ENCODE measurements at regions not wholly inside any gene's neighbourhood (a gene's known extent, or its start where the extent isn't known, plus 50 kb on each side); places are given as distances from the start of the nearest gene placed in this dataset.

- TF ChIP-seq, protein P1, sequence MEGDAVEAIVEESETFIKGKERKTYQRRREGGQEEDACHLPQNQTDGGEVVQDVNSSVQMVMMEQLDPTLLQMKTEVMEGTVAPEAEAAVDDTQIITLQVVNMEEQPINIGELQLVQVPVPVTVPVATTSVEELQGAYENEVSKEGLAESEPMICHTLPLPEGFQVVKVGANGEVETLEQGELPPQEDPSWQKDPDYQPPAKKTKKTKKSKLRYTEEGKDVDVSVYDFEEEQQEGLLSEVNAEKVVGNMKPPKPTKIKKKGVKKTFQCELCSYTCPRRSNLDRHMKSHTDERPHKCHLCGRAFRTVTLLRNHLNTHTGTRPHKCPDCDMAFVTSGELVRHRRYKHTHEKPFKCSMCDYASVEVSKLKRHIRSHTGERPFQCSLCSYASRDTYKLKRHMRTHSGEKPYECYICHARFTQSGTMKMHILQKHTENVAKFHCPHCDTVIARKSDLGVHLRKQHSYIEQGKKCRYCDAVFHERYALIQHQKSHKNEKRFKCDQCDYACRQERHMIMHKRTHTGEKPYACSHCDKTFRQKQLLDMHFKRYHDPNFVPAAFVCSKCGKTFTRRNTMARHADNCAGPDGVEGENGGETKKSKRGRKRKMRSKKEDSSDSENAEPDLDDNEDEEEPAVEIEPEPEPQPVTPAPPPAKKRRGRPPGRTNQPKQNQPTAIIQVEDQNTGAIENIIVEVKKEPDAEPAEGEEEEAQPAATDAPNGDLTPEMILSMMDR (IDR thresholded peaks at IDR 0.05; ENCODE audit: borderline replicate concordance, insufficient read depth, low read depth, low read length), result no peak
- no peak overlapping the region for H3K4me3 ChIP-seq (ENCODE audit: low read depth, low read length)
Measured at GRCh38 chr5:133801955-133802751, 166.3 kb downstream of the C5orf15 start.

GRCh38 chr5:133801431-133801830, 167.0 kb downstream of the C5orf15 start:
- TF ChIP-seq, protein P1 (IDR thresholded peaks at IDR 0.05; ENCODE audit: borderline replicate concordance, insufficient read depth, low read depth, low read length), result no peak
- no peak overlapping the region for H3K4me3 ChIP-seq (ENCODE audit: low read depth, low read length)

DNA sequence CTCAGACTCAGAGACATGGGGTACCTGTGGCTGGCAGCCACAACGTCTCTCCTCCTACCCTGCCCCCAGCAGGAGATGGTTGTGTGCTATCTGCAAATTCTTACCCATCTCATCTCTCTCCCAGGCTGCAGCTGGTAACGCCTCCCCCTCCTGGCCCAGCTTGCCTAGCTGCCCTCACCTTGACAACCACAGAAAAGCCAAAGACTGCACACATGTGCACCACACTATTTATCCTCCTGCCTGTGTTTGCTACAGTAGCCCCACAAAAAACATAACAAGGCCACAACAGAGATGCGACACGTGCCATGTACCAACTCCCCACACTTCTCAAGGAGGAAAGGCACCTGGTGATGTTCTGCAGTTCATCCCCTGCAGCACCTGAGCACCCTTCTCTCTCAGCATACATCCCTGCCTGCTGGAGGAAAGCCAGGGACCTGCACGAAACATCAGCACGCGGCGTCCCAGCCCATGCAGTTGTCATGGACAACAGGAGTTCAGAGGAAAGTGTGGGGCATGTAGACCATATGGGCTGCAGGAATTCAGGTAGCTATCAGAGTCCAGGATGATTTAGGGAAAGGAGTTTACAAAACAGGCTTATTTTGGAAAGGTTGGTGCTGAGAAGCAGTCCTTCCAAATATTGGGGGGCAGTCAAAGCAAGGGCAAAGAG, 168.7 kb downstream of the C5orf15 start:
- no peak overlapping the region for H3K4me3 ChIP-seq (ENCODE audit: low read depth, low read length)
- TF ChIP-seq, protein P1 (IDR thresholded peaks at IDR 0.05; ENCODE audit: borderline replicate concordance, insufficient read depth, low read depth, low read length), result no peak

DNA sequence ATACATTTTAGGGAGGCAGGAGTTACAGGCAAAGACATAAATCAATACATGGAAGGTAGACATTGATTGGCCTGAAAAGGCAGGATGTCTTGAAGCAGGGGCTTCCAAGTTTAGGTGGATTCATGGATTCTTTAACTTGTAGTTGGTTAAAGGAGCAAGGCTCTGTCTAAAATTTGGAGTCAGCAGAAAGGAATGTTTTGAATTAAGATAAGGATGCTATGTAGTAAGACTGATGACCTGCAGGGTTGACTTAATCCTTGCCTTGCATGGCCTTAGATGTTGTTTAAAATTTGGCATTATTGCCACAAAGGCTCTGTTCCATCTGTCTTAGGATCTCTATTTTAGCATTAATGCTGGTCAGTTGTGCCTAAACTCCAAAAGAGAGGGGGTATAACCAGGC, 171.3 kb downstream of the C5orf15 start:
- no peak overlapping the region for H3K4me3 ChIP-seq (ENCODE audit: low read depth, low read length)
- TF ChIP-seq, protein P1 (IDR thresholded peaks at IDR 0.05; ENCODE audit: borderline replicate concordance, insufficient read depth, low read depth, low read length), result no peak

DNA sequence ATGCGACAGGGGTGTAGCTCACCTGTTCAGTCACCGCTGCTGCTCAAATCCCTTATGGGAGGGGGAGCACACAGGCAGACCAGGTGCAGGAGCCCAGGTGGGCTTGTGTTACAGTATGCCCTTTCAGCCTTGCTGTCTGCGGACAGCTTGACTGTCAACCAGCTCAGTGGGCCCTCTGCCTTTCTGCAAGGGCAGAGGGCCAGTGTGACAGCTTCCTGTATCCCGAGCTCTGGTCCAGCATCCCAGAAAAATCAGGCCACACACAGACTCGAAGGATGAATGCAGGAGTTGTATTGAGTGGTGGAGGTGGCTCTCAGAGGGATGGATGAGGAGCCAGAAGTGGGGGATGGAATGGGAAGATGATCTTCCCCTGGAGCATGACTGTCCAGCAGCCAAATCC, 172.2 kb downstream of the C5orf15 start:
- no peak overlapping the region for H3K4me3 ChIP-seq (ENCODE audit: low read depth, low read length)
- TF ChIP-seq, protein P1 (IDR thresholded peaks at IDR 0.05; ENCODE audit: borderline replicate concordance, insufficient read depth, low read depth, low read length), result no peak

DNA sequence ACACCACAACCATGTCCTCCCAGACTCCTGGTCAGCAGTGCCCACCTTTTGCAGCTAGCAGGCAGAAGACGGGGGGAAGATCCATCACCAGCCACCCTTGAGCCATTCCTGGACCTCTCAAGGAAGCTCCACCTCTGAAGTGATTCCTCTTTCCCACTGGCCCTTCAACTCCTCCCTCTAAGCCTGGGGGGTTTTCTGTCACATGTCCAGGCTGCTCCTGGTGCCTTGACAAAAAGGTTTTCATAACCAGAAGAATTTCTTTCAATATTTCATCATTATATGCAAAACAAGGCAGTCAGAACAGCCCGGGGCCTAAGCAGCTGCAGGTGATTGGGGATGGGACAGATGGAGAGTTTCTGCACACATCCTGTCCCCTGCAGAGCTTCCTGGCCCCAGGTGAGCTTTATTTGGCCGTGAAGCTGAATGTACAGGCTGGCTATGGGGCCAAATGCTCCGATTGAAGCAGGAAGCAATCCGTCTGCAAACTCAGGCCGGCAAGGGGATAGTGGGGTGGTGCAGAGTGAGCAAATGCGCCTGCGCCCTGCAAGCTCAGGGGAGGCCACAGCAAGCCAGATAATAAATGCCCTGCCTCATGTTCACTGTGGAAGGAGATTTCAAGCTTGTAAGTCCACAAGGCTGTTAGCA, 173.5 kb downstream of the C5orf15 start:
- H3K4me3 ChIP-seq (ENCODE audit: low read depth, low read length), result no peak overlapping the region
- TF ChIP-seq, protein P1 (IDR thresholded peaks at IDR 0.05; ENCODE audit: borderline replicate concordance, insufficient read depth, low read depth, low read length), result no peak

All from GM12875 (cell line).